ENCODE measurements at regions not wholly inside any gene's neighbourhood (a gene's known extent, or its start where the extent isn't known, plus 50 kb on each side); places are given as distances from the start of the nearest gene placed in this dataset.
"Not testable (repeated sequence)": the region's sequence is repeated elsewhere in the genome, so short reads cannot be mapped to it uniquely, and the experiment has no call there.

DNA sequence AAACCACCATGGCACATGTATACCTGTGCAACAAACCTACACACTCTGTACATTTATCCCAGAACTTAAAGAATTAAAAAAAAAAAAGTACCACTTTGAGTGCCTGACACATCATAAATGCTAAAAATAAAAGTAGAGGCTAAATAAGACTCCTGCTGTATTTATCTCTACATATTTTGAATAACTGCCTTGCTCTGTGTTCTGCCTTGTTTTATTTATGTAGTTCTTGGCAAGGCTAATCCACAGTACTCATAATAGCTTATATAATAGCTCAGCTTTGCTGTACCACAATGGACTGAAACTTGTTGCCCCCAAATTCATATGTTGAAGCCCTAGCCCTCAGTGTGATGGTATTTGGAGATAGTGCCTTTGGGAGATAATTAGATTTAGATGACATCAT is 95.4 kb upstream of the ADAMTS9 start:
- TF ChIP-seq POLR2A (IDR thresholded peaks at IDR 0.05) (no peak), POLR2AphosphoS5 (IDR thresholded peaks at IDR 0.05) (no peak), EP300 (IDR thresholded peaks at IDR 0.05; ENCODE audit: low read depth) (no peak)
- TF ChIP-seq, protein P1, sequence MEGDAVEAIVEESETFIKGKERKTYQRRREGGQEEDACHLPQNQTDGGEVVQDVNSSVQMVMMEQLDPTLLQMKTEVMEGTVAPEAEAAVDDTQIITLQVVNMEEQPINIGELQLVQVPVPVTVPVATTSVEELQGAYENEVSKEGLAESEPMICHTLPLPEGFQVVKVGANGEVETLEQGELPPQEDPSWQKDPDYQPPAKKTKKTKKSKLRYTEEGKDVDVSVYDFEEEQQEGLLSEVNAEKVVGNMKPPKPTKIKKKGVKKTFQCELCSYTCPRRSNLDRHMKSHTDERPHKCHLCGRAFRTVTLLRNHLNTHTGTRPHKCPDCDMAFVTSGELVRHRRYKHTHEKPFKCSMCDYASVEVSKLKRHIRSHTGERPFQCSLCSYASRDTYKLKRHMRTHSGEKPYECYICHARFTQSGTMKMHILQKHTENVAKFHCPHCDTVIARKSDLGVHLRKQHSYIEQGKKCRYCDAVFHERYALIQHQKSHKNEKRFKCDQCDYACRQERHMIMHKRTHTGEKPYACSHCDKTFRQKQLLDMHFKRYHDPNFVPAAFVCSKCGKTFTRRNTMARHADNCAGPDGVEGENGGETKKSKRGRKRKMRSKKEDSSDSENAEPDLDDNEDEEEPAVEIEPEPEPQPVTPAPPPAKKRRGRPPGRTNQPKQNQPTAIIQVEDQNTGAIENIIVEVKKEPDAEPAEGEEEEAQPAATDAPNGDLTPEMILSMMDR (IDR thresholded peaks at IDR 0.05), result no peak
- Histone ChIP-seq H3K27me3 (no peaks in the 10 kb centered on the region), H3K4me3 (no peak overlapping the region), H3K9me3 (peaks cover 0 to 6% of the 10 kb centered on the region in 2 donors), H3K36me3 (no peaks in the 10 kb centered on the region), H3K27ac (peak overlapping the region in 1 of 4 donors; percentile 23), H3K4me1 (no peaks in the 10 kb centered on the region)
- in situ Hi-C loops (cut with MboI; ENCODE audit: low pct_ligation_motif_present in 1 of 4, low pct_unique_long_range_greater_than_20kb in 1 of 4, low sequenced_read_pairs in 3 of 4) (no loop called here), intact Hi-C loops (cut with DNase I; ENCODE audit: low total_unique reads) (no loop called here)
- DNase-seq, result no peak

GRCh38 chr3:64780923-64781322 is 93.1 kb upstream of the ADAMTS9 start:
- H3K27me3 ChIP-seq; in situ Hi-C loops (cut with MboI; ENCODE audit: low pct_ligation_motif_present in 1 of 4, low pct_unique_long_range_greater_than_20kb in 1 of 4, low sequenced_read_pairs in 3 of 4); intact Hi-C loops (cut with DNase I; ENCODE audit: low total_unique reads); H3K27ac ChIP-seq; H3K9me3 ChIP-seq; H3K4me3 ChIP-seq; H3K36me3 ChIP-seq; H3K4me1 ChIP-seq; DNase-seq: not testable (repeated sequence)
- WGBS, 2 donors (ENCODE audit: low coverage in 1 of 2), result 95 to 100% methylated on average over 4 of the region's 4 CpGs

DNA sequence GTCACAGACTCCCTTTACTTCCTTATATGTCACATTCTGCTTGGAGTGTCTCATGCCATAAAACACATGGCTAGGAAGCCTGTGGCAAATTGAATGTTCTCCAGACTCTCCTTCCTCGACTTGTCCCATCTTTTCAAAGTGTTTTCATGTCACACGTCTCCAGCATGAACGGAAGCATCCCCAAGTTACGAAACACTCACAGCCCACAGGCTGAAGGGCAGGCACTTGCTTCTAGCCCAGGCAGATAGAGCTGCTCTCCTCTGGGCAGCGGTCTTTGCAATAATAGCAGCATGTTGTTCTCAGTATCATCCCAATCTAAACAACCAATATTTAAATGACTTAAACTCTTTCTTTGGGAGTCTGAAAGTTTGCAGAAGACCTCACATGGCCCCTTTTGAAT is 85.3 kb upstream of the ADAMTS9 start:
- Histone ChIP-seq H3K36me3 (no peaks in the 10 kb centered on the region), H3K4me3 (no peak overlapping the region), H3K4me1 (no peaks in the 10 kb centered on the region), H3K27me3 (no peaks in the 10 kb centered on the region), H3K27ac (no peak overlapping the region), H3K9me3 (no peaks in the 10 kb centered on the region)
- no peak for DNase-seq
- 71 to 74% methylated on average over 5 of the region's 5 CpGs for WGBS, 2 donors (ENCODE audit: low coverage in 1 of 2)
- in situ Hi-C loops (cut with MboI; ENCODE audit: low pct_ligation_motif_present in 1 of 4, low pct_unique_long_range_greater_than_20kb in 1 of 4, low sequenced_read_pairs in 3 of 4) (no loop called here), intact Hi-C loops (cut with DNase I; ENCODE audit: low total_unique reads) (no loop called here)
- TF ChIP-seq POLR2AphosphoS5 (IDR thresholded peaks at IDR 0.05), result no peak
- TF ChIP-seq, protein P1 (IDR thresholded peaks at IDR 0.05), result no peak
- no peak for TF ChIP-seq POLR2A (IDR thresholded peaks at IDR 0.05)
- no peak for TF ChIP-seq EP300 (IDR thresholded peaks at IDR 0.05; ENCODE audit: low read depth)

GRCh38 chr3:64766440-64766839 is 78.6 kb upstream of the ADAMTS9 start:
- 54 to 57% methylated on average over 4 of the region's 4 CpGs for WGBS, 2 donors (ENCODE audit: low coverage in 1 of 2)
- DNase-seq, result no peak
- H3K9me3 ChIP-seq, result no peaks in the 10 kb centered on the region
- H3K27me3 ChIP-seq, result no peaks in the 10 kb centered on the region
- TF ChIP-seq, protein P1 (IDR thresholded peaks at IDR 0.05), result no peak
- TF ChIP-seq EP300 (IDR thresholded peaks at IDR 0.05; ENCODE audit: low read depth), result no peak
- TF ChIP-seq POLR2A (IDR thresholded peaks at IDR 0.05), result no peak
- TF ChIP-seq POLR2AphosphoS5 (IDR thresholded peaks at IDR 0.05), result no peak
- no peak overlapping the region for H3K4me3 ChIP-seq
- H3K36me3 ChIP-seq, result no peaks in the 10 kb centered on the region
- in situ Hi-C loops (cut with MboI; ENCODE audit: low pct_ligation_motif_present in 1 of 4, low pct_unique_long_range_greater_than_20kb in 1 of 4, low sequenced_read_pairs in 3 of 4), result no loop called here
- peaks cover 0 to 15% (median 0%) of the 10 kb centered on the region in 4 donors for H3K4me1 ChIP-seq
- H3K27ac ChIP-seq, result no peak overlapping the region
- intact Hi-C loops (cut with DNase I; ENCODE audit: low total_unique reads), result no loop called here

GRCh38 chr3:64765947-64766346 is 78.1 kb upstream of the ADAMTS9 start:
- TF ChIP-seq, protein P1 (IDR thresholded peaks at IDR 0.05), result no peak
- TF ChIP-seq EP300 (IDR thresholded peaks at IDR 0.05; ENCODE audit: low read depth), result no peak
- no peak for TF ChIP-seq POLR2AphosphoS5 (IDR thresholded peaks at IDR 0.05)
- TF ChIP-seq POLR2A (IDR thresholded peaks at IDR 0.05), result no peak
- no peaks in the 10 kb centered on the region for H3K9me3 ChIP-seq
- in situ Hi-C loops (cut with MboI; ENCODE audit: low pct_ligation_motif_present in 1 of 4, low pct_unique_long_range_greater_than_20kb in 1 of 4, low sequenced_read_pairs in 3 of 4) (no loop called here), intact Hi-C loops (cut with DNase I; ENCODE audit: low total_unique reads) (no loop called here)
- DNase-seq, result no peak
- 59 to 79% methylated on average over 3 to 4 of the region's 4 CpGs for WGBS, 2 donors (ENCODE audit: low coverage in 1 of 2)
- H3K27ac ChIP-seq, result no peak overlapping the region
- no peaks in the 10 kb centered on the region for H3K36me3 ChIP-seq
- H3K4me3 ChIP-seq, result no peak overlapping the region
- peaks cover 0 to 15% (median 0%) of the 10 kb centered on the region in 4 donors for H3K4me1 ChIP-seq
- no peaks in the 10 kb centered on the region for H3K27me3 ChIP-seq

Measured in transverse colon (tissue), 4 donors.